GM18502 (cell line): ENCODE measurements at regions not wholly inside any gene's neighbourhood (a gene's known extent, or its start where the extent isn't known, plus 50 kb on each side); places are given as distances from the start of the nearest gene placed in this dataset.
"Not testable (repeated sequence)": the region's sequence is repeated elsewhere in the genome, so short reads cannot be mapped to it uniquely, and the experiment has no call there.

Experiments
- ATAC-seq: cut with Tn5 transposase; IDR thresholded peaks from one replicate; pipeline ENCODE4 v1.9.1; 2021; ENCODE audit warnings: mild to moderate bottlenecking; ENCODE audit not compliant: unreplicated experiment, poor library complexity

GRCh38 chr16:65728167-65728566, 606.3 kb upstream of the CDH11 start:
- no peak for ATAC-seq

DNA sequence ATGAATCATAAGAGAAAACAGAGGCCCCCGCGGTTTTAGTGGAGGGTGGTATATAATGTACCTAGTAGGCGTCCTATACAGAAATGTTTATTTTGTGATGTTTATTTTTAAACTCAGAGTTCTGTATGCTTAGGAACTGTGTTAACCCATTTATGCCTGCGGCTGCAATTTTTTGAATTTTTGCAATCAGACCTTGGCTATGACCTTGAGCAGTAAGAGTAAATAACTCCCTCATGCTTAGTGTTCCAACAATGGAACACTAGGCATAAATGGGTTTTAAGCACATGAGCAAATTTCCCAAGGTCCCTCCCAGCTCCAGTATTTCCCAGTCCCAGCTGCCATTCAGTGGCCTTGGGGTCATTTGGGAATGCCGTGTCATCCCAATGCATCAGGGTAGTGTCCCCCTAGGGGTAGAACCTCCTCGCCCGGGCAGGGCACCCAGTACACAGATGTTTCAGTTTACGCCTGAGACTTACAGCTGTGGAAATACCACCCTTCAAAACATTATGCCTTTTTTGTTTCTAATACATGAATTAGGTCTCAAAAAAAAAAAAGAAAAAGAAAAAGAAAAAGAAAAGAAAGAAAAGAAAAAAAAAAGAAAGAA, 605.8 kb upstream of the CDH11 start:
- ATAC-seq, result no peak

DNA sequence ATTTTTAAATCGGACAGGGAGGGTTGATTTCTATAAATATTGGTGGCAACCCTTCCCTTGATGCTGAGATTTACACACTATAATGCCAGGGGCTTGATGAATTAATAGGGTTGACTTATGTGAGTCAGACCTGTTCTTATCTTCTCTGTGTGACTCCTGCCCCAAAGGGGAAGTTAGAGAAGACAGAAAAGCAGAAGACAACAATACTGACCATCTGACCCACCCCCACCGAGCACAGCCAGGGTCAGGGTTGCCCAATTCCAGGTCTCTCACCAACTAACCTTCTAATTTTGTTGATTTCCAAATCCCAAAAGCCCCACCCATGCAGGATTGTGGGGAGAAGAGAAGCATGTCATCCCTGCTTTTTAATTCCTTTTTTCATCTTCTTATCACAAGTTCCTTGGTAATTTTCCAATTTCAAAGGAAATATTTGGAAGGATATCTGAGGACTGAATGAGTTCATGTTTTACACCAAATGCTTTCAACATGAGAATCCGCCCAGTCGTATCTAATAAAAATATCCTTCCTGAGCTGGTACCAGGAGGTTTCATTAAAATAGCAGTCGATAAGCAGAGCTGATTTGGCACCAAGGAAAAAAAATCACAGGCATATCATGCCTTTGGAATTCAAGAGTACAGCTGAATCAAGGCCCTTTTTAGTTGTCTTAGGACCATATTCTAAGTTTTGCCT, 603.4 kb upstream of the CDH11 start:
- ATAC-seq, result no peak

DNA sequence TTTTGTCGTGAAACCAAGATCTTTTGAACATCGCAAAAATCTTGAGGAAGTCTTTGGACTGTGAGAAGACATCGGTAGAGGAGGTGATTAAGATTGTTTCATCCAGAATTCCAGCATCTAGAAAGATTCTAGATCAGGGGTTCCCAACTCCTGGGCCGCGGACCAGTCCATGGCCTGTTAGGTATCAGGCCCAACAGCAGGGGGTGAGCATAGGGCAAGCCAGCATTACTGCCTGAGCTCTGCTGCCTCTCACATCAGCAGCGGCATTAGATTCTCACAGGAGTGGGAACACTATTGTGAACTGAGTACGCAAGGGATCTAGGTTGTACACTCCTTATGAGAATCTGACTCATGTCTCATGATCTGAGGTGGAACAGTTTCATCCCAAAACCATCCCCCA, 600.6 kb upstream of the CDH11 start:
- ATAC-seq, result no peak

DNA sequence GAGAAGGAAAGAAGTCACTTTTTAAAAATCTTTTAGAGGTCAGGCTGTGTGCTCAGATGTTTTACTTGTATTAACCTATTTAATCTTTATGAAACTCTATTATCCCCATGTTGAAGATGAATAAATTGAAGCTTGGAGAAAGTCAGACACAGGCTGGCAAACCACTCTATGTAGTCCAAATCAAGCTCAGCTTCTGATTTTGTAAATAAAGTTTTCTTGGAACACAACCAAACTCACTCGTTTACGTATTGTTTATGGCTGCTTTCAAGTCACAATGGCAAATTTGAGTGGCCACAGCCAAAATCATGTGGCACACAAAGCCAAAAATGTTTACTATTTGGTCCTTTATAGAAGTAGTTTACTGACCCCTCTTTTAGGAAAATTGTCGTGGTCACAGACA, 596.0 kb upstream of the CDH11 start:
- ATAC-seq, result no peak

- ATAC-seq, result no peak
Measured at GRCh38 chr16:65716737-65717700, 595.2 kb upstream of the CDH11 start.

- no peak for ATAC-seq
Measured at GRCh38 chr16:65713181-65713808, 591.4 kb upstream of the CDH11 start.

- no peak for ATAC-seq
Measured at GRCh38 chr16:65710107-65710506, 588.2 kb upstream of the CDH11 start.

- ATAC-seq, result no peak
Measured at GRCh38 chr16:65704866-65705265, 583.0 kb upstream of the CDH11 start.

DNA sequence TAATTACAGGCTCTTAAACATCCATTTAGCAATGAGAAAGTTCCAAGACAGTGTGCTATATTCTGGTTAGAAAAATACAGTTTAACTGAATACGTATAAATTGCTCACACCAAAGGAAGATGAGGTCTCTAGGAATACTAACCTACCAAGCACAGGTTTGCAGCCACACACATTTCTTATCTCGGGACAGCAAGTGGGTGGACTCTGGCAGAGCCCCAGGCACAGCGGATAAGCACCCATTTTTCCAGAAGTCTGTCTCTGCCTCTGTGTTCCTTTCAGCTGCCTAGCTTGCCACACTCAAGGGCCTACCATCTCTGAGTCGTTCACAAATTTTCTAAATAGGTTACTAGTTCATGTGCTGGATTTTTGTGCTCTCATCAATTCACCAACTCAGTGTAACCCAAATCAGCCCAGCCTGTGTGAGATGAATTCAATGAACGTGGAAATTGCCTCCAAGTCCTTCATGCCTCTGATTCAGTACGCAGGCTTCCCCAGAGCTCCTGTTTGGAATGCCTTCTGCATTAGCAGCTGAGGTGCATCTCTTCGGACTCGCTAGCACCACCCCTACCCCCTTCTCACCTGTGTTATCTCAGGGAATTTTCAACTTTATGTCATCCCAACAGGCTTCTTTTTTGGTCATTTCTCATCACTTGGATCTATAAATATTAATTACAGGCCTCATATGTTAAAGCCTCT, 581.0 kb upstream of the CDH11 start:
- no peak for ATAC-seq

DNA sequence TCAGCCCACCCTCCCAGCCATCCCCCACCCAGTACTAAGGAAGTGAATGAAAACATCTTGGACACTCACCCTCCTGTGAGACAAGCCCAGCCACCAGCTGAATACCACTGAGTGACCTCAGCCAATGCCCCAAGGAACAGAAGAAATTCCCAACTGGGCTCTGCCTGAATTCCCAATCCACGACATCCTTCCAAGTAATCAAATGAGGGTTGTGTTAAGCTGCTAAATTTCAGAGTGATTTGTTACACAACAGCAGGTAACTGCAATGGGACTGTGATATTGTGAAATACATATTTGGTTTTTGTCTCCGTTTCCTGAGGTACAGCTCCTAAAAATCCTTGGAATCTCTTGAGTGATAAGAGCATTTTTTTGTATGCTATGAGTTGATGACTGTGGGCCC, 578.7 kb upstream of the CDH11 start:
- ATAC-seq, result no peak

GRCh38 chr16:65698791-65699321, 577.0 kb upstream of the CDH11 start:
- no peak for ATAC-seq

GRCh38 chr16:65697521-65697920, 575.7 kb upstream of the CDH11 start:
- ATAC-seq, result no peak

DNA sequence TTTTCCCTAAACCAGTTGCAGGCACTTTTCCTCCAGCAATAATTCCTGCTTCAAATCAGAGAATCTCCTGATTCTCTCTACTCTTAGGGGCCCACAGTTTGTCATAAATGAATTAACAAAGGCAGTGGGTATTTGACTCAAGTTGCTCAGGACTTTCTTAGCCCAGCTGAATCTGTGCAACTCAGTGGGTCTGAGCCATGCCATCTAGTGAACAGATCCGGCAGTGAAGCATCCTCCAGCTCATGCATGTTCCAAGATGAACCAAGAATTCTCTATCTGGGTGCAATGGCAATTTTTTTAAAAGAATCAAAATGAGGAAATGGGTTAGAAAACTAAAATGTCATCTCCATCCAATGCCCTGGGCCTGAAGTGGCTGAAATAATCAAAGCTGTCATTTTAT, 575.2 kb upstream of the CDH11 start:
- no peak for ATAC-seq

- not testable (repeated sequence) for ATAC-seq
Measured at GRCh38 chr16:65691846-65692245, 570.0 kb upstream of the CDH11 start.

DNA sequence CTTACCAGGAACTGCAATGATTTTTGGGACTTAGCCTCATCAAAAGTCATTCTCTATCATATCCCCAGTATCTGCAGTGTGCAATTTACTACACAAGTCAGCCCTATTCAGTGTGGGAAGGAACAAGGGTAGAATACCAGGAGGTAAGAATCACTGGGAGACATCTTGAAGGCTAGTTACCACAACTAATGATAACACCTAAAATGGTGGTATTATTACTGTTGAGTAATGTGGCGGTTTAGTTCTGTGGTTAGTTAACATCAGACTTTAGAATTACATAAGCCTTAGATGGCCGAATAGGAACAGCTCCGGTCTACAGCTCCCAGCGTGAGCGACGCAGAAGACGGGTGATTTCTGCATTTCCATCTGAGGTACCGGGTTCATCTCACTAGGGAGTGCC, 567.9 kb upstream of the CDH11 start:
- no peak for ATAC-seq

DNA sequence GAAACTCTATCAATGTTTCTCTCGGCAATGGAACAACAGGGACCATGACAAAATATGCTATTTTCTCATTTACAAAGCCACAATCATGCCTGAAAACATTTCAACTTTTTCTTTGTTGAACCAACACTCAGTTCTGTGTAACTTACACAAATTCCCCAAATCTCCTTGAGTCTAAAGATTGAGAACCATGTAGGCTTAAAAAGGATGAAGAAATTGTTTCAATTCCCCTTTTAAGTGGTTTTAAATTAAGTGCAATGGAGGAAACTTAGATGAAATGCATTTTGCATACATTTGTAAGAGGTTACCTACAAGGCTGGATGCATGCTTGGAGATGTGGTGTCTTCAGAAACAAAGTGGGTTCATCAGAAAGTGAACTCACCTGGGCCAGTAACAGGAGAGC, 566.4 kb upstream of the CDH11 start:
- no peak for ATAC-seq

GRCh38 chr16:65684230-65684629, 562.4 kb upstream of the CDH11 start:
- ATAC-seq, result no peak

- no peak for ATAC-seq
Measured at GRCh38 chr16:65681406-65681805, 559.5 kb upstream of the CDH11 start.

GRCh38 chr16:65679785-65680184, 557.9 kb upstream of the CDH11 start:
- ATAC-seq, result no peak
